ENCODE measurements at regions not wholly inside any gene's neighbourhood (a gene's known extent, or its start where the extent isn't known, plus 50 kb on each side); places are given as distances from the start of the nearest gene placed in this dataset.
"Not testable (repeated sequence)": the region's sequence is repeated elsewhere in the genome, so short reads cannot be mapped to it uniquely, and the experiment has no call there.

- no peak overlapping the region for H3K4me3 Mint-ChIP-seq
- H3K4me1 Mint-ChIP-seq: no peaks in the 10 kb centered on the region
- H3K9me3 Mint-ChIP-seq: peaks cover 0 to 6% (median 3%) of the 10 kb centered on the region in 3 donors
- ChIA-PET POLR2A (no interaction called here), CTCF (no interaction called here)
- H3K27ac Mint-ChIP-seq: no peak overlapping the region
- Histone ChIP-seq H3K9me3 (no peaks in the 10 kb centered on the region), H3K36me3 (ENCODE audit: control insufficient read depth in 2 of 2, extremely low read depth in 1 of 2, insufficient read depth in 1 of 2, low read length in 1 of 2) (no peaks in the 10 kb centered on the region), H3K4me3 (ENCODE audit: control insufficient read depth in 1 of 2, extremely low read depth in 1 of 2, low read length in 1 of 2) (no peak overlapping the region), H3K4me1 (ENCODE audit: control insufficient read depth in 1 of 2, extremely low read depth in 1 of 2, insufficient read depth in 2 of 2, low read length in 2 of 2) (no peaks in the 10 kb centered on the region), H3K27ac (ENCODE audit: low read length) (no peak overlapping the region), H3K27me3 (replicated peaks in 1 of 2; ENCODE audit: control insufficient read depth in 2 of 2, extremely low read depth in 1 of 2, insufficient read depth in 2 of 2, low read length in 1 of 2) (no peaks in the 10 kb centered on the region)
- no peaks in the 10 kb centered on the region for H3K27me3 Mint-ChIP-seq
- ATAC-seq (replicated peaks in 1 of 4) (no peak), DNase-seq (no peak)
- H3K36me3 Mint-ChIP-seq: no peaks in the 10 kb centered on the region
- 89% methylated on average over 5 of the region's 8 CpGs for WGBS (ENCODE audit: insufficient coverage)
Measured at GRCh38 chr4:137909529-137910309, 332.4 kb downstream of the SLC7A11 start.

GRCh38 chr4:137905930-137906329, 336.2 kb downstream of the SLC7A11 start:
- POLR2A ChIA-PET: no interaction called here
- CTCF ChIA-PET: no interaction called here
- H3K4me1 ChIP-seq (ENCODE audit: control insufficient read depth in 1 of 2, extremely low read depth in 1 of 2, insufficient read depth in 2 of 2, low read length in 2 of 2): no peaks in the 10 kb centered on the region
- H3K36me3 Mint-ChIP-seq: no peaks in the 10 kb centered on the region
- H3K27ac ChIP-seq (ENCODE audit: low read length): no peak overlapping the region
- DNase-seq (no peak), ATAC-seq (replicated peaks in 1 of 4) (no peak)
- no peaks in the 10 kb centered on the region for H3K9me3 ChIP-seq
- H3K27ac Mint-ChIP-seq: no peak overlapping the region
- H3K27me3 Mint-ChIP-seq: no peaks in the 10 kb centered on the region
- 100% methylated on average over 2 of the region's 4 CpGs for WGBS (ENCODE audit: insufficient coverage)
- no peak overlapping the region for H3K4me3 Mint-ChIP-seq
- H3K9me3 Mint-ChIP-seq: peaks cover 5 to 6% (median 6%) of the 10 kb centered on the region in 3 donors
- no peak overlapping the region for H3K4me3 ChIP-seq (ENCODE audit: control insufficient read depth in 1 of 2, extremely low read depth in 1 of 2, low read length in 1 of 2)
- H3K27me3 ChIP-seq (replicated peaks in 1 of 2; ENCODE audit: control insufficient read depth in 2 of 2, extremely low read depth in 1 of 2, insufficient read depth in 2 of 2, low read length in 1 of 2): no peaks in the 10 kb centered on the region
- H3K36me3 ChIP-seq (ENCODE audit: control insufficient read depth in 2 of 2, extremely low read depth in 1 of 2, insufficient read depth in 1 of 2, low read length in 1 of 2): no peaks in the 10 kb centered on the region
- H3K4me1 Mint-ChIP-seq: no peaks in the 10 kb centered on the region

GRCh38 chr4:137901114-137901513, 341.0 kb downstream of the SLC7A11 start:
- Mint-ChIP-seq H3K36me3 (no peaks in the 10 kb centered on the region), H3K4me1 (no peaks in the 10 kb centered on the region), H3K27me3 (no peaks in the 10 kb centered on the region), H3K27ac (no peak overlapping the region), H3K9me3 (peaks cover 5 to 6% (median 6%) of the 10 kb centered on the region in 3 donors), H3K4me3 (no peak overlapping the region)
- Histone ChIP-seq H3K27me3 (replicated peaks in 1 of 2; ENCODE audit: control insufficient read depth in 2 of 2, extremely low read depth in 1 of 2, insufficient read depth in 2 of 2, low read length in 1 of 2) (no peaks in the 10 kb centered on the region), H3K36me3 (ENCODE audit: control insufficient read depth in 2 of 2, extremely low read depth in 1 of 2, insufficient read depth in 1 of 2, low read length in 1 of 2) (no peaks in the 10 kb centered on the region), H3K4me1 (ENCODE audit: control insufficient read depth in 1 of 2, extremely low read depth in 1 of 2, insufficient read depth in 2 of 2, low read length in 2 of 2) (no peaks in the 10 kb centered on the region), H3K9me3 (no peaks in the 10 kb centered on the region), H3K4me3 (ENCODE audit: control insufficient read depth in 1 of 2, extremely low read depth in 1 of 2, low read length in 1 of 2) (no peak overlapping the region), H3K27ac (ENCODE audit: low read length) (no peak overlapping the region)
- no peak for DNase-seq
- CTCF ChIA-PET: no interaction called here
- no peak for ATAC-seq (replicated peaks in 1 of 4)
- WGBS (ENCODE audit: insufficient coverage): no CpG with 5 or more reads among the region's 1 CpG
- POLR2A ChIA-PET: no interaction called here

DNA sequence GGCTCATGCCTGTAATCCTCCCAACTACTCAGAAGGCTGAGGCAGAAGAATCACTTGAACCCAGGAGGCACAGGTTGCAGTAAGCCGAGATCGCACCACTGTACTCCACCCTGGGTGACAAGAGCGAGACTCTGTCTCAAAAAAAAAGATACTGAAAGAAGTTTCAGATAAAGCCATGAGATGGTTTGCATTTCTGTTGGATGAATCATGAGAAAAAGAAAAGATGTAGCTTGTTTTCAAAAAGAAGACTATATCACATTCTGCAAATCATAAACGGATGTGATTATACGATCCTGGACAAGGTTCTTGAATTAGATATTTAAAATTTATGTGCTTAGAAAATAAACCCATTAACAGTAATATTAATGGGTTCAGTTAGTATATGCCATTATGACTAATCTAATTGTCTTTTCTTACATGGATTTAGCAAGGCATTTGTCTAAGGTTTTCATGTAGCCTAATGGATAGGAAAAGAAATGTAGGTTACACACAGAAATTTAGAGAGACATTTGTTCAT, 345.9 kb downstream of the SLC7A11 start:
- H3K4me1 Mint-ChIP-seq: no peaks in the 10 kb centered on the region

GRCh38 chr4:137895515-137895914, 346.6 kb downstream of the SLC7A11 start:
- H3K9me3 Mint-ChIP-seq; POLR2A ChIA-PET; H3K4me3 ChIP-seq (ENCODE audit: control insufficient read depth in 1 of 2, extremely low read depth in 1 of 2, low read length in 1 of 2); ATAC-seq (replicated peaks in 1 of 4); H3K4me1 ChIP-seq (ENCODE audit: control insufficient read depth in 1 of 2, extremely low read depth in 1 of 2, insufficient read depth in 2 of 2, low read length in 2 of 2); H3K27ac ChIP-seq (ENCODE audit: low read length); H3K9me3 ChIP-seq; DNase-seq; H3K27ac Mint-ChIP-seq; H3K36me3 Mint-ChIP-seq; CTCF ChIA-PET; H3K4me3 Mint-ChIP-seq; H3K27me3 Mint-ChIP-seq; H3K36me3 ChIP-seq (ENCODE audit: control insufficient read depth in 2 of 2, extremely low read depth in 1 of 2, insufficient read depth in 1 of 2, low read length in 1 of 2); H3K4me1 Mint-ChIP-seq; H3K27me3 ChIP-seq (replicated peaks in 1 of 2; ENCODE audit: control insufficient read depth in 2 of 2, extremely low read depth in 1 of 2, insufficient read depth in 2 of 2, low read length in 1 of 2): not testable (repeated sequence)
- WGBS (ENCODE audit: insufficient coverage): no CpG with 5 or more reads among the region's 1 CpG

More for the DNA sequence above, 345.9 kb downstream of the SLC7A11 start:
- no CpG with 5 or more reads among the region's 5 CpGs for WGBS (ENCODE audit: insufficient coverage)
- ATAC-seq (replicated peaks in 1 of 4) (no peak), DNase-seq (no peak)
- CTCF ChIA-PET: no interaction called here
- no peaks in the 10 kb centered on the region for H3K9me3 ChIP-seq
- no peak overlapping the region for H3K4me3 Mint-ChIP-seq
- POLR2A ChIA-PET: no interaction called here
- no peaks in the 10 kb centered on the region for H3K27me3 Mint-ChIP-seq
- H3K27ac Mint-ChIP-seq: no peak overlapping the region
- H3K36me3 ChIP-seq (ENCODE audit: control insufficient read depth in 2 of 2, extremely low read depth in 1 of 2, insufficient read depth in 1 of 2, low read length in 1 of 2): no peaks in the 10 kb centered on the region
- no peak overlapping the region for H3K27ac ChIP-seq (ENCODE audit: low read length)
- H3K4me3 ChIP-seq (ENCODE audit: control insufficient read depth in 1 of 2, extremely low read depth in 1 of 2, low read length in 1 of 2): no peak overlapping the region
- no peaks in the 10 kb centered on the region for H3K4me1 ChIP-seq (ENCODE audit: control insufficient read depth in 1 of 2, extremely low read depth in 1 of 2, insufficient read depth in 2 of 2, low read length in 2 of 2)
- no peaks in the 10 kb centered on the region for H3K27me3 ChIP-seq (replicated peaks in 1 of 2; ENCODE audit: control insufficient read depth in 2 of 2, extremely low read depth in 1 of 2, insufficient read depth in 2 of 2, low read length in 1 of 2)
- no peaks in the 10 kb centered on the region for H3K36me3 Mint-ChIP-seq
- H3K9me3 Mint-ChIP-seq: peaks cover 0 to 8% (median 7%) of the 10 kb centered on the region in 3 donors

GRCh38 chr4:137892134-137892533, 350.0 kb downstream of the SLC7A11 start:
- Mint-ChIP-seq H3K27me3 (no peaks in the 10 kb centered on the region), H3K9me3 (peaks cover 3 to 12% (median 9%) of the 10 kb centered on the region in 3 donors), H3K36me3 (no peaks in the 10 kb centered on the region), H3K4me1 (no peaks in the 10 kb centered on the region), H3K4me3 (no peak overlapping the region), H3K27ac (no peak overlapping the region)
- WGBS (ENCODE audit: insufficient coverage): 100% methylated on average over 2 of the region's 3 CpGs
- Histone ChIP-seq H3K36me3 (ENCODE audit: control insufficient read depth in 2 of 2, extremely low read depth in 1 of 2, insufficient read depth in 1 of 2, low read length in 1 of 2) (no peaks in the 10 kb centered on the region), H3K27me3 (replicated peaks in 1 of 2; ENCODE audit: control insufficient read depth in 2 of 2, extremely low read depth in 1 of 2, insufficient read depth in 2 of 2, low read length in 1 of 2) (no peaks in the 10 kb centered on the region), H3K9me3 (no peaks in the 10 kb centered on the region), H3K4me1 (ENCODE audit: control insufficient read depth in 1 of 2, extremely low read depth in 1 of 2, insufficient read depth in 2 of 2, low read length in 2 of 2) (no peaks in the 10 kb centered on the region), H3K4me3 (ENCODE audit: control insufficient read depth in 1 of 2, extremely low read depth in 1 of 2, low read length in 1 of 2) (no peak overlapping the region), H3K27ac (ENCODE audit: low read length) (no peak overlapping the region)
- no peak for DNase-seq
- POLR2A ChIA-PET: no interaction called here
- CTCF ChIA-PET: no interaction called here
- ATAC-seq (replicated peaks in 1 of 4): no peak
